Astrocyte (in vitro differentiated cells and primary cell): ENCODE measurements at regions not wholly inside any gene's neighbourhood (a gene's known extent, or its start where the extent isn't known, plus 50 kb on each side); places are given as distances from the start of the nearest gene placed in this dataset.
"Not testable (repeated sequence)": the region's sequence is repeated elsewhere in the genome, so short reads cannot be mapped to it uniquely, and the experiment has no call there.

Source experiments
- DNase-seq: peaks from one replicate; pipeline ENCODE4 v3.0.0-alpha.2; 2010; ENCODE audit warnings: low read depth
- FAIRE-seq: peaks from 2 replicates; lab custom pipeline; 2011; peaks lifted over from hg19 to GRCh38; lab: Jason Lieb, UNC
- H2AFZ ChIP-seq: 2 replicates; pipeline ENCODE4 v1.6.0; 2012; ENCODE audit warnings: low read depth, low read length, inconsistent platforms
- H3K27ac ChIP-seq: 2 replicates; pipeline ENCODE4 v1.5.1; 2011; ENCODE audit warnings: low read depth, low read length, inconsistent platforms
- H3K27me3 ChIP-seq: 2 replicates; pipeline ENCODE4 v1.6.0; 2011; ENCODE audit warnings: low read length, inconsistent platforms; ENCODE audit not compliant: insufficient read depth
- H3K36me3 ChIP-seq: 2 replicates; pipeline ENCODE4 v1.5.1; 2011; ENCODE audit warnings: low read length, inconsistent platforms; ENCODE audit not compliant: insufficient read depth
- H3K4me1 ChIP-seq: 2 replicates; pipeline ENCODE4 v1.5.1; 2011; ENCODE audit warnings: low read length, inconsistent platforms; ENCODE audit not compliant: insufficient read depth
- H3K4me2 ChIP-seq: 2 replicates; pipeline ENCODE4 v1.6.0; 2012; ENCODE audit warnings: low read length, inconsistent platforms
- H3K4me3 ChIP-seq: 2 replicates; pipeline ENCODE4 v1.5.1; 2011; ENCODE audit warnings: low read depth, mild to moderate bottlenecking, low read length, inconsistent platforms; ENCODE audit not compliant: insufficient read depth
- H3K79me2 ChIP-seq: 2 replicates; pipeline ENCODE4 v1.6.0; 2012; ENCODE audit warnings: mild to moderate bottlenecking, low read length, inconsistent platforms; ENCODE audit not compliant: insufficient read depth
- H3K9ac ChIP-seq: 2 replicates; pipeline ENCODE4 v1.6.0; 2012; ENCODE audit warnings: mild to moderate bottlenecking, low read length, inconsistent platforms
- H3K9me3 ChIP-seq: 2 replicates; pipeline ENCODE4 v1.5.1; 2012; ENCODE audit warnings: low read depth, mild to moderate bottlenecking, low read length, inconsistent platforms; ENCODE audit not compliant: insufficient read depth
- H4K20me1 ChIP-seq: 2 replicates; pipeline ENCODE4 v1.6.0; 2012; ENCODE audit warnings: low read length, inconsistent platforms; ENCODE audit not compliant: insufficient read depth
- H3K27ac Mint-ChIP-seq: one replicate; pipeline ENCODE4 v1.8.0; 2021; ENCODE audit warnings: mild to moderate bottlenecking, mixed read lengths; ENCODE audit not compliant: unreplicated experiment
- H3K27me3 Mint-ChIP-seq: one replicate; pipeline ENCODE4 v1.8.0; 2021; ENCODE audit warnings: low read depth, mixed read lengths; ENCODE audit not compliant: unreplicated experiment
- H3K36me3 Mint-ChIP-seq: one replicate; pipeline ENCODE4 v1.8.0; 2021; ENCODE audit warnings: low read depth, mixed read lengths; ENCODE audit not compliant: unreplicated experiment
- H3K4me1 Mint-ChIP-seq: one replicate; pipeline ENCODE4 v1.8.0; 2021; ENCODE audit warnings: low read depth, mixed read lengths; ENCODE audit not compliant: unreplicated experiment
- H3K4me3 Mint-ChIP-seq: one replicate; pipeline ENCODE4 v1.8.0; 2021; ENCODE audit warnings: mild to moderate bottlenecking, moderate library complexity, mixed read lengths; ENCODE audit not compliant: unreplicated experiment
- H3K9me3 Mint-ChIP-seq: one replicate; pipeline ENCODE4 v1.8.0; 2021; ENCODE audit warnings: mild to moderate bottlenecking, mixed read lengths; ENCODE audit not compliant: unreplicated experiment
- CTCF ChIP-seq: IDR thresholded peaks from 2 replicates; pipeline ENCODE4 v1.5.1; 2011; ENCODE audit warnings: low read depth, mild to moderate bottlenecking, inconsistent platforms, low read length, moderate library complexity; ENCODE audit not compliant: insufficient read depth
- EZH2 ChIP-seq: IDR thresholded peaks from 2 replicates; pipeline ENCODE4 v1.6.1; 2012; ENCODE audit warnings: mild to moderate bottlenecking, low read length, inconsistent platforms; ENCODE audit not compliant: insufficient read depth

- H3K27ac Mint-ChIP-seq, result no peak overlapping the region
- no peak for FAIRE-seq
These were observed 129.8 kb downstream of the GPCPD1 start for GRCh38 chr20:5480824-5481600.

GRCh38 chr20:5474646-5475550, 135.9 kb downstream of the GPCPD1 start:
- H3K36me3 Mint-ChIP-seq, result no peaks in the 10 kb centered on the region
- no peaks in the 10 kb centered on the region for H3K9me3 ChIP-seq
- peaks cover 2% of the 10 kb centered on the region for H3K9me3 Mint-ChIP-seq
- H3K79me2 ChIP-seq, result no peaks in the 10 kb centered on the region
- peaks cover 2% of the 10 kb centered on the region for H3K27me3 Mint-ChIP-seq
- no peaks in the 10 kb centered on the region for H3K4me1 ChIP-seq
- DNase-seq, result no peak
- no peaks in the 10 kb centered on the region for H4K20me1 ChIP-seq
- TF ChIP-seq EZH2 (no peak), CTCF (no peak)
- H2AFZ ChIP-seq, result no peak overlapping the region
- no peak overlapping the region for H3K4me3 Mint-ChIP-seq
- H3K27me3 ChIP-seq, result no peaks in the 10 kb centered on the region
- H3K27ac ChIP-seq, result no peak overlapping the region
- H3K4me1 Mint-ChIP-seq, result peaks cover 2% of the 10 kb centered on the region
- H3K4me2 ChIP-seq, result no peak overlapping the region
- H3K9ac ChIP-seq, result no peak overlapping the region
- H3K36me3 ChIP-seq, result no peaks in the 10 kb centered on the region
- FAIRE-seq, result no peak
- H3K27ac Mint-ChIP-seq, result no peak overlapping the region
- H3K4me3 ChIP-seq, result no peak overlapping the region

More at GRCh38 chr20:5480824-5481600, 129.8 kb downstream of the GPCPD1 start:
- Histone ChIP-seq H3K4me2 (no peak overlapping the region), H2AFZ (no peak overlapping the region), H3K36me3 (no peaks in the 10 kb centered on the region), H3K4me3 (no peak overlapping the region), H4K20me1 (no peaks in the 10 kb centered on the region), H3K9me3 (no peaks in the 10 kb centered on the region), H3K9ac (no peak overlapping the region), H3K27ac (no peak overlapping the region), H3K79me2 (no peaks in the 10 kb centered on the region), H3K27me3 (no peaks in the 10 kb centered on the region), H3K4me1 (no peaks in the 10 kb centered on the region)
- H3K36me3 Mint-ChIP-seq, result no peaks in the 10 kb centered on the region
- TF ChIP-seq EZH2, result no peak
- no peak for TF ChIP-seq CTCF
- no peaks in the 10 kb centered on the region for H3K9me3 Mint-ChIP-seq
- no peak overlapping the region for H3K4me3 Mint-ChIP-seq
- DNase-seq, result no peak
- peaks cover 2% of the 10 kb centered on the region for H3K4me1 Mint-ChIP-seq
- H3K27me3 Mint-ChIP-seq, result peaks cover 9% of the 10 kb centered on the region

GRCh38 chr20:5471866-5472265, 138.9 kb downstream of the GPCPD1 start:
- H3K36me3 Mint-ChIP-seq, H3K27me3 Mint-ChIP-seq, H3K4me2 ChIP-seq, H3K36me3 ChIP-seq, H3K9me3 ChIP-seq, H3K4me3 Mint-ChIP-seq, H3K27me3 ChIP-seq, FAIRE-seq, H2AFZ ChIP-seq, H3K27ac ChIP-seq, H3K9ac ChIP-seq, H3K27ac Mint-ChIP-seq, H3K79me2 ChIP-seq, DNase-seq, H3K4me1 ChIP-seq, H4K20me1 ChIP-seq, H3K4me1 Mint-ChIP-seq, H3K9me3 Mint-ChIP-seq, H3K4me3 ChIP-seq: not testable (repeated sequence)
